Astrocyte (in vitro differentiated cells and primary cell): ENCODE measurements at regions not wholly inside any gene's neighbourhood (a gene's known extent, or its start where the extent isn't known, plus 50 kb on each side); places are given as distances from the start of the nearest gene placed in this dataset.

Experiments used
- DNase-seq: peaks from one replicate; pipeline ENCODE4 v3.0.0-alpha.2; 2010; ENCODE audit warnings: low read depth
- FAIRE-seq: peaks from 2 replicates; lab custom pipeline; 2011; peaks lifted over from hg19 to GRCh38; lab: Jason Lieb, UNC
- H2AFZ ChIP-seq: 2 replicates; pipeline ENCODE4 v1.6.0; 2012; ENCODE audit warnings: low read depth, low read length, inconsistent platforms
- H3K27ac ChIP-seq: 2 replicates; pipeline ENCODE4 v1.5.1; 2011; ENCODE audit warnings: low read depth, low read length, inconsistent platforms
- H3K27me3 ChIP-seq: 2 replicates; pipeline ENCODE4 v1.6.0; 2011; ENCODE audit warnings: low read length, inconsistent platforms; ENCODE audit not compliant: insufficient read depth
- H3K36me3 ChIP-seq: 2 replicates; pipeline ENCODE4 v1.5.1; 2011; ENCODE audit warnings: low read length, inconsistent platforms; ENCODE audit not compliant: insufficient read depth
- H3K4me1 ChIP-seq: 2 replicates; pipeline ENCODE4 v1.5.1; 2011; ENCODE audit warnings: low read length, inconsistent platforms; ENCODE audit not compliant: insufficient read depth
- H3K4me2 ChIP-seq: 2 replicates; pipeline ENCODE4 v1.6.0; 2012; ENCODE audit warnings: low read length, inconsistent platforms
- H3K4me3 ChIP-seq: 2 replicates; pipeline ENCODE4 v1.5.1; 2011; ENCODE audit warnings: low read depth, mild to moderate bottlenecking, low read length, inconsistent platforms; ENCODE audit not compliant: insufficient read depth
- H3K79me2 ChIP-seq: 2 replicates; pipeline ENCODE4 v1.6.0; 2012; ENCODE audit warnings: mild to moderate bottlenecking, low read length, inconsistent platforms; ENCODE audit not compliant: insufficient read depth
- H3K9ac ChIP-seq: 2 replicates; pipeline ENCODE4 v1.6.0; 2012; ENCODE audit warnings: mild to moderate bottlenecking, low read length, inconsistent platforms
- H3K9me3 ChIP-seq: 2 replicates; pipeline ENCODE4 v1.5.1; 2012; ENCODE audit warnings: low read depth, mild to moderate bottlenecking, low read length, inconsistent platforms; ENCODE audit not compliant: insufficient read depth
- H4K20me1 ChIP-seq: 2 replicates; pipeline ENCODE4 v1.6.0; 2012; ENCODE audit warnings: low read length, inconsistent platforms; ENCODE audit not compliant: insufficient read depth
- H3K27ac Mint-ChIP-seq: one replicate; pipeline ENCODE4 v1.8.0; 2021; ENCODE audit warnings: mild to moderate bottlenecking, mixed read lengths; ENCODE audit not compliant: unreplicated experiment
- H3K27me3 Mint-ChIP-seq: one replicate; pipeline ENCODE4 v1.8.0; 2021; ENCODE audit warnings: low read depth, mixed read lengths; ENCODE audit not compliant: unreplicated experiment
- H3K36me3 Mint-ChIP-seq: one replicate; pipeline ENCODE4 v1.8.0; 2021; ENCODE audit warnings: low read depth, mixed read lengths; ENCODE audit not compliant: unreplicated experiment
- H3K4me1 Mint-ChIP-seq: one replicate; pipeline ENCODE4 v1.8.0; 2021; ENCODE audit warnings: low read depth, mixed read lengths; ENCODE audit not compliant: unreplicated experiment
- H3K4me3 Mint-ChIP-seq: one replicate; pipeline ENCODE4 v1.8.0; 2021; ENCODE audit warnings: mild to moderate bottlenecking, moderate library complexity, mixed read lengths; ENCODE audit not compliant: unreplicated experiment
- H3K9me3 Mint-ChIP-seq: one replicate; pipeline ENCODE4 v1.8.0; 2021; ENCODE audit warnings: mild to moderate bottlenecking, mixed read lengths; ENCODE audit not compliant: unreplicated experiment
- EZH2 ChIP-seq: IDR thresholded peaks from 2 replicates; pipeline ENCODE4 v1.6.1; 2012; ENCODE audit warnings: mild to moderate bottlenecking, low read length, inconsistent platforms; ENCODE audit not compliant: insufficient read depth
- TF ChIP-seq, protein P1 (sequence below): IDR thresholded peaks from 2 replicates; pipeline ENCODE4 v1.5.1; 2011; ENCODE audit warnings: low read depth, mild to moderate bottlenecking, inconsistent platforms, low read length, moderate library complexity; ENCODE audit not compliant: insufficient read depth

DNA sequence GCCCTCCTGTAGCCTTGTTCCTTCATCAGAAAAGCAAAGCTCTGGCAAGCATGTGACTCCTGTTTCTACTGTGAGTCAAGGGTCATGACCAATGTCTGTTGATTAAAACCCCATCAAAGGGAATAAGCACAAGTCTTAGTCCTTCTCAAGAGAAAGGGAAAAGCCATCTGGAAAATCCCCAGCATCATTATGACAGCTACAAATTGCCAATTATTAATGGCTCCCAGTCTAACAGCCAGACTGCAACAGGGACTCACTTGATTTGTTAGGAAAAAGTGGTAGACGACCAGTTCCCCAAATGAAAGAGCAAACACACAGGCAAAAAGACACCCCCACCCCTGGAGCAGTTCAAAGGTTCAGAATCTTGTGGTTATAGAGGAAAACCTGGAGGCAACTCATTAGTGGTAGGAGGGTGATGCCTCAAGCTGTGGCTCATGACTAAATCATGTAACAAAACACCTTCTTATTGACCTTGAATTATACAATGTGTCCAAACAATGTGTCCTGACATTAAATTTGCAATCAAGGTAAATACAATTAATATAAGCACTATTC lies 315.7 kb downstream of the HNRNPD start:
- H3K27me3 ChIP-seq = no peaks in the 10 kb centered on the region
- H3K4me3 ChIP-seq = no peak overlapping the region
- H3K4me3 Mint-ChIP-seq = no peak overlapping the region
- no peak for DNase-seq
- H3K9ac ChIP-seq = no peak overlapping the region
- H3K27me3 Mint-ChIP-seq = peaks cover 43% of the 10 kb centered on the region
- no peaks in the 10 kb centered on the region for H4K20me1 ChIP-seq
- no peaks in the 10 kb centered on the region for H3K79me2 ChIP-seq
- H3K4me2 ChIP-seq = no peak overlapping the region
- no peak overlapping the region for H2AFZ ChIP-seq
- H3K36me3 ChIP-seq = no peaks in the 10 kb centered on the region
- H3K36me3 Mint-ChIP-seq = no peaks in the 10 kb centered on the region
- no peak overlapping the region for H3K27ac Mint-ChIP-seq
- no peak for FAIRE-seq
- TF ChIP-seq, protein P1, sequence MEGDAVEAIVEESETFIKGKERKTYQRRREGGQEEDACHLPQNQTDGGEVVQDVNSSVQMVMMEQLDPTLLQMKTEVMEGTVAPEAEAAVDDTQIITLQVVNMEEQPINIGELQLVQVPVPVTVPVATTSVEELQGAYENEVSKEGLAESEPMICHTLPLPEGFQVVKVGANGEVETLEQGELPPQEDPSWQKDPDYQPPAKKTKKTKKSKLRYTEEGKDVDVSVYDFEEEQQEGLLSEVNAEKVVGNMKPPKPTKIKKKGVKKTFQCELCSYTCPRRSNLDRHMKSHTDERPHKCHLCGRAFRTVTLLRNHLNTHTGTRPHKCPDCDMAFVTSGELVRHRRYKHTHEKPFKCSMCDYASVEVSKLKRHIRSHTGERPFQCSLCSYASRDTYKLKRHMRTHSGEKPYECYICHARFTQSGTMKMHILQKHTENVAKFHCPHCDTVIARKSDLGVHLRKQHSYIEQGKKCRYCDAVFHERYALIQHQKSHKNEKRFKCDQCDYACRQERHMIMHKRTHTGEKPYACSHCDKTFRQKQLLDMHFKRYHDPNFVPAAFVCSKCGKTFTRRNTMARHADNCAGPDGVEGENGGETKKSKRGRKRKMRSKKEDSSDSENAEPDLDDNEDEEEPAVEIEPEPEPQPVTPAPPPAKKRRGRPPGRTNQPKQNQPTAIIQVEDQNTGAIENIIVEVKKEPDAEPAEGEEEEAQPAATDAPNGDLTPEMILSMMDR = no peak
- no peak for TF ChIP-seq EZH2
- H3K27ac ChIP-seq = no peak overlapping the region
- H3K9me3 Mint-ChIP-seq = peaks cover 13% of the 10 kb centered on the region
- no peaks in the 10 kb centered on the region for H3K9me3 ChIP-seq
- no peaks in the 10 kb centered on the region for H3K4me1 Mint-ChIP-seq
- H3K4me1 ChIP-seq = no peaks in the 10 kb centered on the region

DNA sequence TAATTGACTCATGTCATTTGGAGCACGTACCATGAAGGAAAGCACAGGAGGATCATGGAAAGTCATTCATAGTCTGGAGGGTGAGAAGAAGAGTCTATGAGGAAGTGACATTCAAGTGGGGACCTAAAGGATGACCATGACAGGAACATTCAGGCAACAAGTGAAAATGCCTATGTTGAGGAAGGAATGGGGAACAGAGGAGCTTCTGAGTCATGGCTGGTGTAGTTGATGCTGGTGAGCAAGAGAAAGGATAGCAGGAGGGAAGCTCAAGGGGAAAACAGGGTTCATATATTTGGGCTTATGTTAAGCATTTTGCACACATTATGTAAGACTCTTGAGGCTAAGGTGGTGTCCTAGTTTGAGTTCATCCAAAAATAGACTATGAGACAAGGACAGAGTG lies 318.6 kb downstream of the HNRNPD start:
- TF ChIP-seq, protein P1 = no peak
- no peak for TF ChIP-seq EZH2
- H3K4me2 ChIP-seq = no peak overlapping the region
- Mint-ChIP-seq H3K36me3 (no peaks in the 10 kb centered on the region), H3K4me1 (peaks cover 11% of the 10 kb centered on the region), H3K27ac (no peak overlapping the region), H3K9me3 (peaks cover 13% of the 10 kb centered on the region), H3K4me3 (no peak overlapping the region), H3K27me3 (peaks cover 49% of the 10 kb centered on the region)
- H3K9ac ChIP-seq = no peak overlapping the region
- H3K27me3 ChIP-seq = no peaks in the 10 kb centered on the region
- H3K9me3 ChIP-seq = no peaks in the 10 kb centered on the region
- H3K4me1 ChIP-seq = no peaks in the 10 kb centered on the region
- FAIRE-seq (no peak), DNase-seq (no peak)
- H4K20me1 ChIP-seq = no peaks in the 10 kb centered on the region
- no peaks in the 10 kb centered on the region for H3K36me3 ChIP-seq
- H3K79me2 ChIP-seq = no peaks in the 10 kb centered on the region
- no peak overlapping the region for H3K27ac ChIP-seq
- H2AFZ ChIP-seq = no peak overlapping the region
- no peak overlapping the region for H3K4me3 ChIP-seq

DNA sequence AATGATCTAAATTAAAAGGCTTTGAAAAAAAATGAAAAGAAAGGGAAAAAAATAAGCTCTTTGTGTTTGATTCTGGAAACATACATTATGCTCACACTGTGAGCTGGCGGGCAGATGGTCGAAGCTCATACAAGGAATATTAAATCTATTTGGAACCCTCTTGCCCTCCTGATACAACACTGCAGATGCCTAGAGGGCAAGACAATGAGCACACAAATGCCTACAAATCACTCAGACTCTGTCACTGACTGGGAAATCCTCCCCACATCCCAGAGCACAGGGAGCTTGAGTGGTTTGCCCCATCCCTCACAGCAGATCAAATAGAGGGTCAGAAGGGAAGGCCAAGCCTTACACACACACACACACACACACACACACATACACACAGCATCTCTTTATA lies 320.4 kb downstream of the HNRNPD start:
- H3K36me3 Mint-ChIP-seq = no peaks in the 10 kb centered on the region
- no peaks in the 10 kb centered on the region for H3K4me1 ChIP-seq
- H3K4me3 ChIP-seq = no peak overlapping the region
- DNase-seq = no peak
- no peaks in the 10 kb centered on the region for H3K27me3 ChIP-seq
- no peaks in the 10 kb centered on the region for H3K36me3 ChIP-seq
- no peaks in the 10 kb centered on the region for H3K9me3 ChIP-seq
- no peaks in the 10 kb centered on the region for H3K79me2 ChIP-seq
- H3K4me1 Mint-ChIP-seq = peaks cover 11% of the 10 kb centered on the region
- no peak overlapping the region for H3K27ac Mint-ChIP-seq
- H3K9me3 Mint-ChIP-seq = peaks cover 13% of the 10 kb centered on the region
- H4K20me1 ChIP-seq = no peaks in the 10 kb centered on the region
- no peak overlapping the region for H3K27ac ChIP-seq
- TF ChIP-seq, protein P1 = no peak
- TF ChIP-seq EZH2 = no peak
- no peak overlapping the region for H3K4me3 Mint-ChIP-seq
- peaks cover 35% of the 10 kb centered on the region for H3K27me3 Mint-ChIP-seq
- no peak overlapping the region for H3K4me2 ChIP-seq
- FAIRE-seq = no peak
- H3K9ac ChIP-seq = no peak overlapping the region
- no peak overlapping the region for H2AFZ ChIP-seq
